Peyer's patch (tissue), 4 donors: ENCODE measurements at regions not wholly inside any gene's neighbourhood (a gene's known extent, or its start where the extent isn't known, plus 50 kb on each side); places are given as distances from the start of the nearest gene placed in this dataset.

Source experiments
- DNase-seq, 3 donors: peaks; one replicate each; pipeline ENCODE4 v3.0.0-alpha.2; 2017 to 2019
- H3K27ac ChIP-seq, 4 donors: fragments of 200-600 bp; sonication (generic); one replicate each; pipeline ENCODE4 v1.5.1; 2016 to 2019
- H3K27me3 ChIP-seq, 2 donors: fragments of 200-600 bp; sonication (generic); one replicate each; pipeline ENCODE4 v1.5.1; 2019
- H3K36me3 ChIP-seq, 3 donors: fragments of 200-600 bp; sonication (generic); one replicate each; pipeline ENCODE4 v1.5.1; 2016 to 2019
- H3K4me1 ChIP-seq, 4 donors: fragments of 200-600 bp; sonication (generic); one replicate each; pipeline ENCODE4 v1.5.1; 2016 to 2019
- H3K4me3 ChIP-seq, 4 donors: fragments of 200-600 bp; sonication (generic); 1 replicate in 3 of 4; 2 replicates in 1 of 4; pipeline ENCODE4 v1.5.1; 2016 to 2019; ENCODE audit warnings: mild to moderate bottlenecking in 1 of 4
- H3K9me3 ChIP-seq, 4 donors: fragments of 200-600 bp; sonication (generic); one replicate each; pipeline ENCODE4 v1.5.1; 2016 to 2019; ENCODE audit warnings: mild to moderate bottlenecking in 1 of 4
- CTCF ChIP-seq, 6 experiments: fragments of 450-650 bp in 4 of 6; fragments of 200-600 bp in 2 of 6; sonication (generic) in 1 of 6; IDR thresholded peaks; one replicate each; pipeline ENCODE4 v1.5.1; 2017 to 2019; ENCODE audit warnings: antibody characterized with exemption in 6 of 6, mild to moderate bottlenecking in 3 of 6, moderate library complexity in 1 of 6
- POLR2A ChIP-seq, 2 donors: fragments of 450-650 bp; IDR thresholded peaks; one replicate each; pipeline ENCODE4 v1.5.1; 2017; ENCODE audit warnings: antibody characterized with exemption in 2 of 2, mild to moderate bottlenecking in 2 of 2, moderate library complexity in 2 of 2

DNA sequence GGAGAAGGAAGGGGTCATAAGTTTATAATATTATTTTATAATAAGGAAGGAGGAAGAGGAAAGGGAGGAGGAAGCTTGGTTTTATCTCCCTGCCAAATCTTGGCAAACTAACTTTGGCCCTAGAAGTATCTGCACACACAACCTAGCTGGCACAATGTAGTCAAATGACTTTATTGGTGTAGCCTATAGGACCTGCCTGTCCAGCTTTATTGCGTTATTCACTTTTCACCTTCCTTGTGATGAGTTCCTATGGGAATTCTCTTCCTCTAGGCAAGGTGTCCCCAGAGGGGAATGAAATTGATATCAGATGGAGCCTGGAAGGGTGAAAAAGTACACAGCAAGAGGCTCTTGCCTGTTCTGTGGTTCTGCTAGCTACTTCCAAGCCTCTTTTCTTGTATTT is 111.2 kb upstream of the SLC25A36 start:
- Histone ChIP-seq H3K4me1 (no peaks in the 10 kb centered on the region), H3K4me3 (no peak overlapping the region), H3K27ac (no peak overlapping the region), H3K36me3 (no peaks in the 10 kb centered on the region), H3K27me3 (no peaks in the 10 kb centered on the region), H3K9me3 (no peaks in the 10 kb centered on the region)
- no peak for DNase-seq
- TF ChIP-seq CTCF (IDR thresholded peaks at IDR 0.05) (no peak), POLR2A (IDR thresholded peaks at IDR 0.05) (no peak)

DNA sequence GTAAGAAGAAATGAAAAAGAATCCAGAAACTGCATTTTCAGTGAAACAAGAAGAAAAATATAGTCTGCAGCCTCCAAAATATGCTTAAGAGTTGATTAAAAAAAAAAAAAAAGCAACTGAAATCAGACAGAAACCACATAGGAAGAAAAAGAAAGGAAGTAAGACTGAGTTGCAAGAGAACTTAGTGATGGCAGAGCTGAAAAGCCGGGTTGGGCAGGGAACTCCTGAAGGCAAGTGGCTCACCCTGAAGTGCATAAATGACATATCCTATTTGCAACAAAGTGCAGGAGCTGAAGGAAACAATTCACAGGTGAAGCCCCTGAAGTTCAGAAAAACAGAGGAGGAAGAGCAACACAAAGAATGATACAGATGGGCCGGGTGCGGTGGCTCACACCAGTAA is 108.8 kb upstream of the SLC25A36 start:
- TF ChIP-seq CTCF (IDR thresholded peaks at IDR 0.05) = no peak
- TF ChIP-seq POLR2A (IDR thresholded peaks at IDR 0.05) = no peak
- Histone ChIP-seq H3K36me3 (no peaks in the 10 kb centered on the region), H3K4me1 (no peaks in the 10 kb centered on the region)

GRCh38 chr3:140834266-140835037 is 107.2 kb upstream of the SLC25A36 start:
- no peak overlapping the region for H3K4me3 ChIP-seq
- TF ChIP-seq CTCF (IDR thresholded peaks at IDR 0.05) = no peak
- no peak for TF ChIP-seq POLR2A (IDR thresholded peaks at IDR 0.05)
- no peak for DNase-seq

More for the DNA sequence above, 108.8 kb upstream of the SLC25A36 start:
- no peak overlapping the region for H3K27ac ChIP-seq
- H3K9me3 ChIP-seq = no peaks in the 10 kb centered on the region
- DNase-seq = no peak
- H3K4me3 ChIP-seq = no peak overlapping the region
- H3K27me3 ChIP-seq = no peaks in the 10 kb centered on the region

DNA sequence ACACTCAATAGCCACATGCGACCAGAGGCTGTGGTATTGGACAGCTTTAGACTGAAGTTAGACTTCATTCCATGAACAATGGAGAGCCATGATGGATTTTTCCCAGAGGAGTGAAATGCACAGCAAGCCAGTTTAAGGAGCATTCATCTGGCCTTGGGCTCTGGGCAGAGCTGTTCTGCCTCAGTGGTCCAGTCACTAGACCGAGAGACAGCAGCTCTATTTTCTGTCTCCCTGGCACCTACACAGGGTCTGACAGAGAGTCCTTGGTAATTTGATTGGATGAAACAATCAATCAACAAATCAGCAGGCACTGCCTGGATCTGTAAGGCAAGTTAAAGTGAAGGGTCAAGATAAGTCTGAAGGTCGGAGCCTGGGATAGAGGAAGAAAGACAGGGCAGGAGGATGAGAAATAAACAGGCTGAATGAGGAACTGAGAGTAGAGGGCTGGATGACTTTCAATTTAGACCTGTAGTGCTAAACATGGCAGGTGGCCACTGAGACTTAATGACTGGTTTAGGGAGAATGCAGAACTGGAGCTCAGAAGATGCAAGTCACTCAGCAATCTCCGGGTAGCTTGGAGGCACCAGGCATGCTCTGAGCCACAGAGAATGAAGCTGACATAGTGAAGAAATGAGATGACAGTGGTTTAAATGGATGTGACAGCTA is 98.5 kb upstream of the SLC25A36 start:
- peak in 2 of 3 donors; percentile 43 to 54 for DNase-seq
- Histone ChIP-seq H3K36me3 (no peaks in the 10 kb centered on the region), H3K4me1 (no peaks in the 10 kb centered on the region), H3K27me3 (no peaks in the 10 kb centered on the region), H3K27ac (no peak overlapping the region), H3K4me3 (no peak overlapping the region), H3K9me3 (no peaks in the 10 kb centered on the region)
- TF ChIP-seq CTCF (IDR thresholded peaks at IDR 0.05) (no peak), POLR2A (IDR thresholded peaks at IDR 0.05) (no peak)

More at GRCh38 chr3:140834266-140835037, 107.2 kb upstream of the SLC25A36 start:
- H3K36me3 ChIP-seq = no peaks in the 10 kb centered on the region
- no peaks in the 10 kb centered on the region for H3K4me1 ChIP-seq
- H3K27ac ChIP-seq = no peak overlapping the region
- H3K27me3 ChIP-seq = no peaks in the 10 kb centered on the region
- no peaks in the 10 kb centered on the region for H3K9me3 ChIP-seq

DNA sequence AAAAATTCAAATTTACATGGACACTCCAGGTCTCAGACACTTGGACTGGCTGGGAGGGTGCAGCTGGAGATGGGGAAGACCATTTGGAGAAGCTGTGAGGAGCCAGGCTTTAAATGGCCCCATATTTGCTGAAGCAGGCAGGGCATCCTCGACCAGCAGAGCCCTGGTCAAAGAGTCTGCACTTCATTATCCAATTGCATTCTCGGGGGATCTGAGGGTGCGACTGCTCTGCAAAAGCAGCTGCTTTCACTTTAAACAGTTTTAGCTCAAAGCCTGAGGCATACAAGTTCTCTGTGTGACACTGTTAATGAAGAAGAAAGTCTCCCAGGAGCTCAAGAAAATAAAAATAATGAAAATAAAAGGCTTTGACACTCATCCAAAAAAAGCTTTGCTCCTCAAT is 98.0 kb upstream of the SLC25A36 start:
- DNase-seq = no peak
- Histone ChIP-seq H3K4me1 (no peaks in the 10 kb centered on the region), H3K27me3 (no peaks in the 10 kb centered on the region), H3K27ac (no peak overlapping the region), H3K36me3 (no peaks in the 10 kb centered on the region), H3K9me3 (no peaks in the 10 kb centered on the region), H3K4me3 (no peak overlapping the region)
- TF ChIP-seq POLR2A (IDR thresholded peaks at IDR 0.05) (no peak), CTCF (IDR thresholded peaks at IDR 0.05) (no peak)
